Lung (tissue), 11 donors: ENCODE measurements at regions not wholly inside any gene's neighbourhood (a gene's known extent, or its start where the extent isn't known, plus 50 kb on each side); places are given as distances from the start of the nearest gene placed in this dataset.
A peak's percentile ranks its signal among the peaks of the same experiment; 100 is the strongest.

Experiments
- ATAC-seq: fragments of 200-7000 bp; cut with Tn5 transposase; one replicate; pipeline ENCODE4 v1.9.1; 2020; ENCODE audit warnings: moderate number of reproducible peaks; ENCODE audit not compliant: insufficient read depth, low FRiP score
- DNase-seq, 3 donors: peaks; one replicate each; pipeline ENCODE4 v3.0.0-alpha.2; 2013 to 2017
- H3K27ac ChIP-seq, 2 donors: one replicate each; pipeline ENCODE4 v1.5.1; 2013; ENCODE audit warnings: mild to moderate bottlenecking in 2 of 2, moderate library complexity in 2 of 2, control low read depth in 1 of 2, inconsistent platforms in 1 of 2, low read depth in 1 of 2, low read length in 1 of 2
- H3K27me3 ChIP-seq, 3 donors: one replicate each; pipeline ENCODE4 v1.5.1; 2013; ENCODE audit warnings: low read length in 2 of 3; ENCODE audit not compliant: control insufficient read depth in 3 of 3, insufficient read depth in 3 of 3
- H3K36me3 ChIP-seq, 4 donors: one replicate each; pipeline ENCODE4 v1.5.1; 2013; ENCODE audit warnings: low read length in 4 of 4, mild to moderate bottlenecking in 1 of 4, moderate library complexity in 1 of 4; ENCODE audit not compliant: control insufficient read depth in 4 of 4, insufficient read depth in 4 of 4
- H3K4me1 ChIP-seq, 5 donors: one replicate each; pipeline ENCODE4 v1.5.1; 2013; ENCODE audit warnings: low read length in 5 of 5, mild to moderate bottlenecking in 2 of 5, moderate library complexity in 1 of 5; ENCODE audit not compliant: control insufficient read depth in 5 of 5, insufficient read depth in 5 of 5
- H3K4me3 ChIP-seq: one replicate; pipeline ENCODE4 v1.5.1; 2013; ENCODE audit warnings: mild to moderate bottlenecking, control low read depth, moderate library complexity
- H3K9ac ChIP-seq, 2 donors: one replicate each; pipeline ENCODE4 v1.5.1; 2013; ENCODE audit warnings: low read length in 2 of 2, control low read depth in 1 of 2; ENCODE audit not compliant: insufficient read depth in 1 of 2
- H3K9me3 ChIP-seq, 4 donors: one replicate each; pipeline ENCODE4 v1.5.1; 2013; ENCODE audit warnings: low read length in 3 of 4, mild to moderate bottlenecking in 1 of 4, moderate library complexity in 1 of 4; ENCODE audit not compliant: control insufficient read depth in 4 of 4, insufficient read depth in 3 of 4
- CTCF ChIP-seq: IDR thresholded peaks from 2 replicates; pipeline ENCODE4 v1.5.1; 2012; ENCODE audit warnings: mild to moderate bottlenecking; ENCODE audit errors: control extremely low read depth, extremely low read depth
- WGBS, 2 donors: extraction: QIAGEN DNeasy Blood & Tissue Kit; methylation state at CpG; one replicate each; pipeline ENCODE4 v1.1.7; 2013; 5-methylcytosine and 5-hydroxymethylcytosine counted together
- donor health status: control.
- donor health status: control.
- donor health status: Bipolar disorder and iron deficiency.
- donor health status: healthy.
- donor health status: DM: yes; HTN: yes; CAD: no.

- ATAC-seq (no peak), DNase-seq (no peak)
- Histone ChIP-seq H3K9me3 (peaks cover 0 to 2% (median 0%) of the 10 kb centered on the region in 4 donors), H3K36me3 (no peaks in the 10 kb centered on the region), H3K27me3 (no peaks in the 10 kb centered on the region), H3K4me1 (no peaks in the 10 kb centered on the region), H3K4me3 (no peak overlapping the region), H3K27ac (no peak overlapping the region), H3K9ac (no peak overlapping the region)
- TF ChIP-seq CTCF: no peak
- 81 to 88% methylated on average over 6 of the region's 6 CpGs for WGBS, 2 donors
These were observed 403.2 kb downstream of the HS3ST3B1 start for GRCh38 chr17:14704121-14704520.

DNA sequence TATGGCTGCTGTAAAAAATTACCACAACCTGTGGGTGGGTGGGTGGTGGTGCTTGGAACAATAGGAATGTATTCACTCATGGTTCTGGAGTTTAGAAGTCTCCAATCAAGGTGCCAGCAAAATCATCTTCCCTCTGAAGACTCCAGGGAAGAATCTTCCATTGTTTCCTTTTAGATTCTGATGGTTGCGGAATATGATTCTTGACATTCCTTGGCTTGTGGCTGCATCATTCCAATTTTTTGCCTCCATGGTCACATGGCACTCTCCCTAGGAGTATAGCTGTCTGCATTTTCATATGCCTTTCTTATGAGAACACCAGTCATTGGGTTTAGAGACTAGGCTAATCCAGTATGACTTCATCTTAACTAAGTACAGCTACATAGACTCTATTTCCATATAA lies 401.0 kb downstream of the HS3ST3B1 start:
- DNase-seq: no peak
- H3K4me1 ChIP-seq: no peaks in the 10 kb centered on the region
- no peaks in the 10 kb centered on the region for H3K27me3 ChIP-seq
- peaks cover 0 to 2% (median 0%) of the 10 kb centered on the region in 4 donors for H3K9me3 ChIP-seq
- no peak overlapping the region for H3K4me3 ChIP-seq
- H3K9ac ChIP-seq: no peak overlapping the region
- WGBS, 2 donors: 95 to 99% methylated on average over 1 of the region's 1 CpG
- H3K36me3 ChIP-seq: no peaks in the 10 kb centered on the region
- H3K27ac ChIP-seq: no peak overlapping the region
- ATAC-seq: no peak
- TF ChIP-seq CTCF: no peak

DNA sequence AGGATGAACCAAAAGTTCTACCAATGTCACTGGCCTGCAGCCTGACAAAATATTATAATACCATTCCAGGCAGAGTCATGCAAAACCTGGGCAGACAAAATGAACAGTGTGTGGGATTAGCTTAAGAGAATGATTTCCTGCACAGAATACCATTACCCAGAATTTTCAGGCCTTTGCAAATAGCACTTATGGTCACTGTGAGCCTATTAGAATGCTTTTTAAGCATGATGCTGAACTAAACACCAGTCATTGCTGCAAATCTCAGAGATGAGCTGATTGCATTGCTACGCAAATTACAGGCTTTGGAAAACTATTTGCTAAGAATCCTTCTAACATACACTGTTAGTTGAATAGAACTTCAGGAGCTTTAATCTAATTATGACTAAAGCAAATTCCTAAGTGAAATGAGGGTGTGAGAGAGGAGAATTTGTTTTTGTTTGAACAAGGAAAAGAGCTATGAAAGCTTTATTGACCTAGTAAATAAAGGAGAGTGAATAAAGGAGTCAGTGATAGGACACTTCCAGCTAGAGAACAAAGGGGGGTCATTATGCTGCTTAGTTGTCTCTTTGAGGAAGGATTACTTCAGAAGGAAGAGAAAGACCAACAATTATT lies 398.8 kb downstream of the HS3ST3B1 start:
- WGBS, 2 donors: 64 to 80% methylated on average over 1 of the region's 1 CpG
- peak; percentile 34 for ATAC-seq
- TF ChIP-seq CTCF: no peak
- no peak overlapping the region for H3K4me3 ChIP-seq
- H3K27ac ChIP-seq: no peak overlapping the region
- H3K4me1 ChIP-seq: no peaks in the 10 kb centered on the region
- no peaks in the 10 kb centered on the region for H3K36me3 ChIP-seq
- H3K27me3 ChIP-seq: no peaks in the 10 kb centered on the region
- no peak for DNase-seq
- no peaks in the 10 kb centered on the region for H3K9me3 ChIP-seq
- no peak overlapping the region for H3K9ac ChIP-seq

GRCh38 chr17:14693382-14693781 lies 392.5 kb downstream of the HS3ST3B1 start:
- Histone ChIP-seq H3K36me3 (no peaks in the 10 kb centered on the region), H3K9me3 (peaks cover 0 to 2% (median 0%) of the 10 kb centered on the region in 4 donors), H3K27me3 (no peaks in the 10 kb centered on the region), H3K9ac (no peak overlapping the region), H3K27ac (no peak overlapping the region), H3K4me1 (no peaks in the 10 kb centered on the region), H3K4me3 (no peak overlapping the region)
- WGBS, 2 donors: 16 to 26% methylated on average over 1 of the region's 1 CpG
- DNase-seq (no peak), ATAC-seq (no peak)
- TF ChIP-seq CTCF: no peak
